ENCODE measurements at regions not wholly inside any gene's neighbourhood (a gene's known extent, or its start where the extent isn't known, plus 50 kb on each side); places are given as distances from the start of the nearest gene placed in this dataset.

DNA sequence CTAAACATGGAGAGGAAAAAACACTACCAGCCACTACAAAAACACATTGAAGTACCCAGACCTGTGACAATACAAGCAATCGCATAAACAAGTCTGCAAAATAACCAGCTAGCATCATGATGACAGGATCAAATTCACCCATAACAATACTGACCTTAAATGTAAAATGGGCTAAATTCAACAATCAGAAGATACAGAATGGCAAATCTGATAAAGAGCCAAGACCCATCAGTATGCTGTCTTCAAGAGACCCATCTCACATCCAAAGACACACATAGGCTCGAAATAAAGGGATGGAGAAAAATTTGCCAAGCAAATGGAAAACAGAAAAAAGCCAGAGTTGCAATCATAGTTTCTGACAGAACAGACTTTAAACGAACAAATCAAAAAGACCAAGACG, 294.4 kb downstream of the MEF2C start:
- TF ChIP-seq, protein P1, sequence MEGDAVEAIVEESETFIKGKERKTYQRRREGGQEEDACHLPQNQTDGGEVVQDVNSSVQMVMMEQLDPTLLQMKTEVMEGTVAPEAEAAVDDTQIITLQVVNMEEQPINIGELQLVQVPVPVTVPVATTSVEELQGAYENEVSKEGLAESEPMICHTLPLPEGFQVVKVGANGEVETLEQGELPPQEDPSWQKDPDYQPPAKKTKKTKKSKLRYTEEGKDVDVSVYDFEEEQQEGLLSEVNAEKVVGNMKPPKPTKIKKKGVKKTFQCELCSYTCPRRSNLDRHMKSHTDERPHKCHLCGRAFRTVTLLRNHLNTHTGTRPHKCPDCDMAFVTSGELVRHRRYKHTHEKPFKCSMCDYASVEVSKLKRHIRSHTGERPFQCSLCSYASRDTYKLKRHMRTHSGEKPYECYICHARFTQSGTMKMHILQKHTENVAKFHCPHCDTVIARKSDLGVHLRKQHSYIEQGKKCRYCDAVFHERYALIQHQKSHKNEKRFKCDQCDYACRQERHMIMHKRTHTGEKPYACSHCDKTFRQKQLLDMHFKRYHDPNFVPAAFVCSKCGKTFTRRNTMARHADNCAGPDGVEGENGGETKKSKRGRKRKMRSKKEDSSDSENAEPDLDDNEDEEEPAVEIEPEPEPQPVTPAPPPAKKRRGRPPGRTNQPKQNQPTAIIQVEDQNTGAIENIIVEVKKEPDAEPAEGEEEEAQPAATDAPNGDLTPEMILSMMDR (IDR thresholded peaks at IDR 0.05): no peak
- TF ChIP-seq POLR2A (IDR thresholded peaks at IDR 0.05): no peak
